ENCODE measurements at regions not wholly inside any gene's neighbourhood (a gene's known extent, or its start where the extent isn't known, plus 50 kb on each side); places are given as distances from the start of the nearest gene placed in this dataset.
"Not testable (repeated sequence)": the region's sequence is repeated elsewhere in the genome, so short reads cannot be mapped to it uniquely, and the experiment has no call there.

GRCh38 chr7:142470544-142470830 is 212.6 kb upstream of the PRSS58 start:
- no peak overlapping the region for H2AFZ ChIP-seq
- no peak for TF ChIP-seq EZH2 (IDR thresholded peaks at IDR 0.05; ENCODE audit: low read depth)
- no peak for TF ChIP-seq CTCF (conservative IDR thresholded peaks at IDR 0.05)
- H3K9me3 ChIP-seq (ENCODE audit: insufficient read depth, low read depth): no peaks in the 10 kb centered on the region
- H3K4me3 ChIP-seq: no peak overlapping the region
- no peaks in the 10 kb centered on the region for H3F3A ChIP-seq (ENCODE audit: insufficient read depth, low read depth)
- H3K4me1 ChIP-seq (replicated peaks; ENCODE audit: insufficient read depth): no peaks in the 10 kb centered on the region
- no peaks in the 10 kb centered on the region for H4K20me1 ChIP-seq (ENCODE audit: insufficient read depth)
- H3K36me3 ChIP-seq (ENCODE audit: low read depth): no peaks in the 10 kb centered on the region
- POLR2A ChIA-PET (ENCODE audit: unreplicated experiment): no interaction called here
- BruUV-seq (replicated peaks): no TSS peak
- H3K27me3 ChIP-seq (ENCODE audit: insufficient read depth, low read depth): no peaks in the 10 kb centered on the region
- H3K9me2 ChIP-seq (ENCODE audit: insufficient read depth): no peaks in the 10 kb centered on the region
- no peak for DNase-seq
- intact Hi-C loops (cut with micrococcal nuclease; ENCODE audit: unreplicated experiment): no loop called here
- H3K79me2 ChIP-seq (ENCODE audit: low read depth): no peaks in the 10 kb centered on the region
- CTCF ChIA-PET: interaction anchor here (0.7 kb wide), 1 partner anchor 12 kb away, joined by 5 read pairs; no protein-coding TSS in a partner anchor
- H3K27ac ChIP-seq: no peak overlapping the region
- H3K4me2 ChIP-seq: no peak overlapping the region

- Histone ChIP-seq H3K4me1 (replicated peaks; ENCODE audit: insufficient read depth) (no peaks in the 10 kb centered on the region), H3K9me3 (ENCODE audit: insufficient read depth, low read depth) (no peaks in the 10 kb centered on the region), H3K27ac (no peak overlapping the region), H3K9me2 (ENCODE audit: insufficient read depth) (no peaks in the 10 kb centered on the region), H3K79me2 (ENCODE audit: low read depth) (no peaks in the 10 kb centered on the region), H3F3A (ENCODE audit: insufficient read depth, low read depth) (no peaks in the 10 kb centered on the region), H3K4me3 (no peak overlapping the region), H2AFZ (no peak overlapping the region), H4K20me1 (ENCODE audit: insufficient read depth) (no peaks in the 10 kb centered on the region), H3K27me3 (ENCODE audit: insufficient read depth, low read depth) (no peaks in the 10 kb centered on the region), H3K4me2 (no peak overlapping the region), H3K36me3 (ENCODE audit: low read depth) (no peaks in the 10 kb centered on the region)
- POLR2A ChIA-PET (ENCODE audit: unreplicated experiment): no interaction called here
- CTCF ChIA-PET: interaction anchor here (0.7 kb wide), 1 partner anchor 13 kb away, joined by 5 read pairs; no protein-coding TSS in a partner anchor
- no peak for TF ChIP-seq EZH2 (IDR thresholded peaks at IDR 0.05; ENCODE audit: low read depth)
- no peak for TF ChIP-seq CTCF (conservative IDR thresholded peaks at IDR 0.05)
- no TSS peak for BruUV-seq (replicated peaks)
- DNase-seq: no peak
- intact Hi-C loops (cut with micrococcal nuclease; ENCODE audit: unreplicated experiment): no loop called here
Measured at GRCh38 chr7:142469696-142470543, 212.1 kb upstream of the PRSS58 start.

- ChIA-PET CTCF (no interaction called here), POLR2A (ENCODE audit: unreplicated experiment) (no interaction called here)
- no peak overlapping the region for H3K4me3 ChIP-seq
- no peaks in the 10 kb centered on the region for H3K9me2 ChIP-seq (ENCODE audit: insufficient read depth)
- no peak overlapping the region for H2AFZ ChIP-seq
- BruUV-seq (replicated peaks): no TSS peak
- H3K27ac ChIP-seq: no peak overlapping the region
- H3K36me3 ChIP-seq (ENCODE audit: low read depth): no peaks in the 10 kb centered on the region
- no peaks in the 10 kb centered on the region for H3F3A ChIP-seq (ENCODE audit: insufficient read depth, low read depth)
- no peak overlapping the region for H3K4me2 ChIP-seq
- H4K20me1 ChIP-seq (ENCODE audit: insufficient read depth): no peaks in the 10 kb centered on the region
- no peaks in the 10 kb centered on the region for H3K79me2 ChIP-seq (ENCODE audit: low read depth)
- H3K4me1 ChIP-seq (replicated peaks; ENCODE audit: insufficient read depth): no peaks in the 10 kb centered on the region
- intact Hi-C loops (cut with micrococcal nuclease; ENCODE audit: unreplicated experiment): no loop called here
- no peaks in the 10 kb centered on the region for H3K27me3 ChIP-seq (ENCODE audit: insufficient read depth, low read depth)
- no peak for DNase-seq
- no peak for TF ChIP-seq CTCF (conservative IDR thresholded peaks at IDR 0.05)
- TF ChIP-seq EZH2 (IDR thresholded peaks at IDR 0.05; ENCODE audit: low read depth): no peak
- H3K9me3 ChIP-seq (ENCODE audit: insufficient read depth, low read depth): no peaks in the 10 kb centered on the region
Measured at GRCh38 chr7:142468871-142469665, 211.2 kb upstream of the PRSS58 start.

- H3K27ac ChIP-seq; H2AFZ ChIP-seq; H3K4me2 ChIP-seq; H3K36me3 ChIP-seq (ENCODE audit: low read depth); H3K4me1 ChIP-seq (replicated peaks; ENCODE audit: insufficient read depth); CTCF ChIA-PET; H3K9me3 ChIP-seq (ENCODE audit: insufficient read depth, low read depth); H3K4me3 ChIP-seq; H3K79me2 ChIP-seq (ENCODE audit: low read depth); H3K27me3 ChIP-seq (ENCODE audit: insufficient read depth, low read depth); H4K20me1 ChIP-seq (ENCODE audit: insufficient read depth); intact Hi-C loops (cut with micrococcal nuclease; ENCODE audit: unreplicated experiment); DNase-seq; POLR2A ChIA-PET (ENCODE audit: unreplicated experiment); H3K9me2 ChIP-seq (ENCODE audit: insufficient read depth); H3F3A ChIP-seq (ENCODE audit: insufficient read depth, low read depth); BruUV-seq (replicated peaks): not testable (repeated sequence)
Measured at GRCh38 chr7:142467056-142467655, 209.3 kb upstream of the PRSS58 start.

Data from PC-9 (cell line).